K562 (cell line): ENCODE measurements at regions not wholly inside any gene's neighbourhood (a gene's known extent, or its start where the extent isn't known, plus 50 kb on each side); places are given as distances from the start of the nearest gene placed in this dataset.

Source experiments
- CAMTA2 ChIP-seq: fragments of 250-450 bp; sonication (Bioruptor Pico); conservative IDR thresholded peaks from 2 replicates; pipeline ENCODE4 v1.5.1; 2022
- EHMT2 ChIP-seq: fragments of 450-650 bp; IDR thresholded peaks from 2 replicates; pipeline ENCODE4 v1.6.1; 2018; ENCODE audit warnings: antibody characterized with exemption
- HLTF ChIP-seq: fragments of 450-650 bp; IDR thresholded peaks from 2 replicates; pipeline ENCODE4 v1.6.1; 2016
- MTF1 ChIP-seq: fragments of 250-450 bp; sonication (Bioruptor Pico); IDR thresholded peaks from 2 replicates; pipeline ENCODE4 v1.9.0; 2021; ENCODE audit warnings: moderate library complexity, mild to moderate bottlenecking, inconsistent platforms, borderline replicate concordance
- POLR2G ChIP-seq: fragments of 200-400 bp; formaldehyde crosslinking; IDR thresholded peaks from 2 replicates; pipeline ENCODE4 v1.6.1; 2017; ENCODE audit warnings: low read depth, mild to moderate bottlenecking, antibody characterized with exemption, low read length, moderate library complexity
- ZNF134 ChIP-seq: fragments of 250-450 bp; sonication (Bioruptor Pico); conservative IDR thresholded peaks from 2 replicates; pipeline ENCODE4 v1.4.0; 2020
- ZNF282 ChIP-seq: sonication (generic); formaldehyde crosslinking; IDR thresholded peaks from 2 replicates; pipeline ENCODE4 v1.8.1; 2023; ENCODE audit warnings: missing genetic modification reagents
- ZNF318 ChIP-seq, 2 experiments: fragments of 450-650 bp; IDR thresholded peaks; 2 replicates each; pipeline ENCODE4 v1.6.1; 2016; ENCODE audit warnings: mild to moderate bottlenecking in 2 of 2, borderline replicate concordance in 1 of 2, low read depth in 1 of 2, moderate library complexity in 1 of 2
- ZNF717 ChIP-seq: fragments of 250-450 bp; sonication (Bioruptor Pico); IDR thresholded peaks from 2 replicates; pipeline ENCODE4 v1.5.0; 2021

GRCh38 chr5:92332039-92332438, 948.9 kb upstream of the ARRDC3 start (continued):
- TF ChIP-seq ZNF318 (IDR thresholded peaks at IDR 0.05; ENCODE audit: borderline replicate concordance in 1 of 2, low read depth in 1 of 2) (no peak), ZNF134 (CRISPR knock-in tag) (no peak), CAMTA2 (CRISPR knock-in tag) (no peak), ZNF282 (CRISPR knock-in tag) (no peak), HLTF (no peak), MTF1 (no peak), POLR2G (no peak), ZNF717 (CRISPR knock-in tag) (no peak), EHMT2 (no peak)
